OCI-LY1 (cell line): ENCODE measurements at regions not wholly inside any gene's neighbourhood (a gene's known extent, or its start where the extent isn't known, plus 50 kb on each side); places are given as distances from the start of the nearest gene placed in this dataset.

Experiments used
- CTCF ChIP-seq: fragments of 200-600 bp; sonication (generic), shearing (Covaris generic); IDR thresholded peaks from 2 replicates; pipeline ENCODE4 v1.5.1; 2017; ENCODE audit warnings: mild to moderate bottlenecking, antibody characterized with exemption, low read length, moderate library complexity, mixed read lengths
- EZH2 ChIP-seq: fragments of 200-600 bp; sonication (generic), shearing (Covaris generic); IDR thresholded peaks from 2 replicates; pipeline ENCODE4 v1.8.0; 2017; ENCODE audit warnings: borderline replicate concordance, mixed run types, mild to moderate bottlenecking, antibody characterized with exemption, low read length, moderate library complexity, mixed read lengths

DNA sequence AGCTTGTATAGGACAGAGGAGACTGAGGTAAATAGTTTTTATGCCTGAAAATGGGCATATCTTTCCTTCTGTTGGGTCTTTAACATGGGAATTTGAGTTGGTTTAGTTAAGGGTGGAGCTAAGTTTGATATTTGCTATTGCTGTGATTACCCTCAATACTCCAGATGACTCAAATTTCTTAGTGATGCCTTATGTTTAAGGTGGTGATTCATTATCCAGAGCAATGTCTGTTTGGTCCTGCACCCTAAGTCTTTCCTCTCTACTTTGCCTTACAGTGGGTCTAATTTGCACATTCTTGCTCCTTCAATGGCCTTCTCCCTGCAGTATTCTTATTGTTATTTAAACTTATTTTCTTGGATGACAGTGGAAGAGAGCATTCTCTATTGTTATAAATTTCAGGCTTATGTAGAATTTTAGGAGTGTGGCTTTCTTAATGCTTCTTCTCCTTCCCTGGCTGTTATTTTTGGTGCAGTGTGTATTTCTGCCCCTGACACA lies 312.9 kb upstream of the RPS23 start:
- TF ChIP-seq CTCF (no peak), EZH2 (no peak)
